GM21381 (cell line): ENCODE measurements at regions not wholly inside any gene's neighbourhood (a gene's known extent, or its start where the extent isn't known, plus 50 kb on each side); places are given as distances from the start of the nearest gene placed in this dataset.
"Not testable (repeated sequence)": the region's sequence is repeated elsewhere in the genome, so short reads cannot be mapped to it uniquely, and the experiment has no call there.

Source experiments
- ATAC-seq: cut with Tn5 transposase; IDR thresholded peaks from one replicate; pipeline ENCODE4 v1.9.1; 2021; ENCODE audit warnings: mild to moderate bottlenecking, moderate library complexity; ENCODE audit not compliant: unreplicated experiment

- ATAC-seq, result no peak
Observed at GRCh38 chr1:80629304-80629837, 1171.4 kb upstream of the ADGRL2 start.

GRCh38 chr1:80624682-80625081 is 1176.1 kb upstream of the ADGRL2 start:
- no peak for ATAC-seq

GRCh38 chr1:80607064-80607463 is 1193.7 kb upstream of the ADGRL2 start:
- ATAC-seq, result no peak

GRCh38 chr1:80594013-80594412 is 1206.7 kb upstream of the ADGRL2 start:
- no peak for ATAC-seq

- ATAC-seq, result no peak
Observed at GRCh38 chr1:80593197-80593596, 1207.5 kb upstream of the ADGRL2 start.

GRCh38 chr1:80582980-80583379 is 1217.8 kb upstream of the ADGRL2 start:
- ATAC-seq, result no peak

- no peak for ATAC-seq
Observed at GRCh38 chr1:80579055-80579454, 1221.7 kb upstream of the ADGRL2 start.

GRCh38 chr1:80566867-80567266 is 1233.9 kb upstream of the ADGRL2 start:
- no peak for ATAC-seq

GRCh38 chr1:80566123-80566522 is 1234.6 kb upstream of the ADGRL2 start:
- ATAC-seq, result no peak

GRCh38 chr1:80565406-80565805 is 1235.3 kb upstream of the ADGRL2 start:
- ATAC-seq, result no peak

- ATAC-seq, result no peak
Observed at GRCh38 chr1:80542231-80542630, 1258.5 kb upstream of the ADGRL2 start.

- ATAC-seq, result no peak
Observed at GRCh38 chr1:80540596-80540995, 1260.1 kb upstream of the ADGRL2 start.

- no peak for ATAC-seq
Observed at GRCh38 chr1:80540149-80540548, 1260.6 kb upstream of the ADGRL2 start.

- not testable (repeated sequence) for ATAC-seq
Observed at GRCh38 chr1:80539298-80539697, 1261.4 kb upstream of the ADGRL2 start.

GRCh38 chr1:80536461-80536860 is 1264.3 kb upstream of the ADGRL2 start:
- ATAC-seq, result no peak

- no peak for ATAC-seq
Observed at GRCh38 chr1:80535466-80535865, 1265.3 kb upstream of the ADGRL2 start.

GRCh38 chr1:80534606-80535360 is 1266.0 kb upstream of the ADGRL2 start:
- ATAC-seq, result no peak

- ATAC-seq, result no peak
Observed at GRCh38 chr1:80533775-80534334, 1266.9 kb upstream of the ADGRL2 start.

- no peak for ATAC-seq
Observed at GRCh38 chr1:80533093-80533492, 1267.6 kb upstream of the ADGRL2 start.

GRCh38 chr1:80531182-80531581 is 1269.6 kb upstream of the ADGRL2 start:
- ATAC-seq, result no peak

GRCh38 chr1:80529546-80529945 is 1271.2 kb upstream of the ADGRL2 start:
- ATAC-seq, result no peak

- ATAC-seq, result no peak
Observed at GRCh38 chr1:80523861-80524260, 1276.9 kb upstream of the ADGRL2 start.
